MM.1S (cell line): ENCODE measurements at regions not wholly inside any gene's neighbourhood (a gene's known extent, or its start where the extent isn't known, plus 50 kb on each side); places are given as distances from the start of the nearest gene placed in this dataset.

Experiments
- EZH2 ChIP-seq: fragments of 300-600 bp; sonication (generic); optimal IDR thresholded peaks from 2 replicates; pipeline ENCODE3; 2017; ENCODE audit warnings: low read depth, mild to moderate bottlenecking, antibody characterized with exemption, low read length, mixed read lengths
- TF ChIP-seq, protein P1 (sequence below): fragments of 300-600 bp; sonication (generic); IDR thresholded peaks from 2 replicates; pipeline ENCODE4 v1.5.1; 2016; ENCODE audit warnings: antibody characterized with exemption, low read length, mixed read lengths

DNA sequence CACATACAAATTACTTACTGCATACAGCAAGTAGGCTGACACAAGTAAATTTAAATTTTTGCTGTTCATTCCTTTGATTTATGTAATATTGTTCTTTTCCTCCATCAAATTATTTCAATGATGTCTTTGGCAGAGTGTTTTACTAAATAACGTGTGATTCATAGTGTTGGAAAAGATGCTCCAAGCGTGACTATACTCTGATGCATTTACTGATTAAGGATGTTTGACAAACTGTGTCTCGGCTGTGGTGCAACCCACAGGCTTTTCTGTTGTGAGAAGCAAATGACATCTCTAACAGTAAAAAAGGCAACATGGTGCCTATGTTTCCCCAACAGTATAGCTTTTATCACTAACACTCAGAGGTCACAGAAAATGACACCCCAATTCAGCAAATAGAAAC lies 540.9 kb downstream of the PPP4R3C start:
- TF ChIP-seq, protein P1, sequence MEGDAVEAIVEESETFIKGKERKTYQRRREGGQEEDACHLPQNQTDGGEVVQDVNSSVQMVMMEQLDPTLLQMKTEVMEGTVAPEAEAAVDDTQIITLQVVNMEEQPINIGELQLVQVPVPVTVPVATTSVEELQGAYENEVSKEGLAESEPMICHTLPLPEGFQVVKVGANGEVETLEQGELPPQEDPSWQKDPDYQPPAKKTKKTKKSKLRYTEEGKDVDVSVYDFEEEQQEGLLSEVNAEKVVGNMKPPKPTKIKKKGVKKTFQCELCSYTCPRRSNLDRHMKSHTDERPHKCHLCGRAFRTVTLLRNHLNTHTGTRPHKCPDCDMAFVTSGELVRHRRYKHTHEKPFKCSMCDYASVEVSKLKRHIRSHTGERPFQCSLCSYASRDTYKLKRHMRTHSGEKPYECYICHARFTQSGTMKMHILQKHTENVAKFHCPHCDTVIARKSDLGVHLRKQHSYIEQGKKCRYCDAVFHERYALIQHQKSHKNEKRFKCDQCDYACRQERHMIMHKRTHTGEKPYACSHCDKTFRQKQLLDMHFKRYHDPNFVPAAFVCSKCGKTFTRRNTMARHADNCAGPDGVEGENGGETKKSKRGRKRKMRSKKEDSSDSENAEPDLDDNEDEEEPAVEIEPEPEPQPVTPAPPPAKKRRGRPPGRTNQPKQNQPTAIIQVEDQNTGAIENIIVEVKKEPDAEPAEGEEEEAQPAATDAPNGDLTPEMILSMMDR: no peak
- no peak for TF ChIP-seq EZH2
